HG02678 (cell line): ENCODE measurements at regions not wholly inside any gene's neighbourhood (a gene's known extent, or its start where the extent isn't known, plus 50 kb on each side); places are given as distances from the start of the nearest gene placed in this dataset.
"Not testable (repeated sequence)": the region's sequence is repeated elsewhere in the genome, so short reads cannot be mapped to it uniquely, and the experiment has no call there.

Experiments
- ATAC-seq: cut with Tn5 transposase; IDR thresholded peaks from one replicate; pipeline ENCODE4 v1.9.1; 2021; ENCODE audit warnings: mild to moderate bottlenecking, moderate library complexity; ENCODE audit not compliant: unreplicated experiment

GRCh38 chr7:131688738-131689661, 132.6 kb upstream of the PODXL start:
- ATAC-seq: peak; percentile 72

- no peak for ATAC-seq
Observed at GRCh38 chr7:131687296-131687695, 130.9 kb upstream of the PODXL start.

- no peak for ATAC-seq
Observed at GRCh38 chr7:131686833-131687232, 130.4 kb upstream of the PODXL start.

- ATAC-seq: peak; percentile 70
Observed at GRCh38 chr7:131683536-131684125, 127.2 kb upstream of the PODXL start.

GRCh38 chr7:131681961-131682360, 125.5 kb upstream of the PODXL start:
- no peak for ATAC-seq

GRCh38 chr7:131679071-131679470, 122.6 kb upstream of the PODXL start:
- ATAC-seq: not testable (repeated sequence)

GRCh38 chr7:131676850-131677249, 120.4 kb upstream of the PODXL start:
- ATAC-seq: not testable (repeated sequence)

- no peak for ATAC-seq
Observed at GRCh38 chr7:131674131-131674530, 117.7 kb upstream of the PODXL start.

GRCh38 chr7:131673576-131673975, 117.1 kb upstream of the PODXL start:
- ATAC-seq: no peak

- ATAC-seq: no peak
Observed at GRCh38 chr7:131670406-131670805, 114.0 kb upstream of the PODXL start.

GRCh38 chr7:131667699-131668098, 111.3 kb upstream of the PODXL start:
- ATAC-seq: no peak

- no peak for ATAC-seq
Observed at GRCh38 chr7:131665021-131665420, 108.6 kb upstream of the PODXL start.

GRCh38 chr7:131664570-131664969, 108.1 kb upstream of the PODXL start:
- no peak for ATAC-seq

- not testable (repeated sequence) for ATAC-seq
Observed at GRCh38 chr7:131662301-131662873, 106.0 kb upstream of the PODXL start.

- no peak for ATAC-seq
Observed at GRCh38 chr7:131657881-131658280, 101.5 kb upstream of the PODXL start.

- ATAC-seq: no peak
Observed at GRCh38 chr7:131656980-131657723, 100.7 kb upstream of the PODXL start.

GRCh38 chr7:131655866-131656265, 99.4 kb upstream of the PODXL start:
- ATAC-seq: no peak

- no peak for ATAC-seq
Observed at GRCh38 chr7:131655447-131655846, 99.0 kb upstream of the PODXL start.

GRCh38 chr7:131654668-131655326, 98.4 kb upstream of the PODXL start:
- ATAC-seq: peak; percentile 94

GRCh38 chr7:131654249-131654558, 97.8 kb upstream of the PODXL start:
- no peak for ATAC-seq
